ENCODE measurements at regions not wholly inside any gene's neighbourhood (a gene's known extent, or its start where the extent isn't known, plus 50 kb on each side); places are given as distances from the start of the nearest gene placed in this dataset.

DNA sequence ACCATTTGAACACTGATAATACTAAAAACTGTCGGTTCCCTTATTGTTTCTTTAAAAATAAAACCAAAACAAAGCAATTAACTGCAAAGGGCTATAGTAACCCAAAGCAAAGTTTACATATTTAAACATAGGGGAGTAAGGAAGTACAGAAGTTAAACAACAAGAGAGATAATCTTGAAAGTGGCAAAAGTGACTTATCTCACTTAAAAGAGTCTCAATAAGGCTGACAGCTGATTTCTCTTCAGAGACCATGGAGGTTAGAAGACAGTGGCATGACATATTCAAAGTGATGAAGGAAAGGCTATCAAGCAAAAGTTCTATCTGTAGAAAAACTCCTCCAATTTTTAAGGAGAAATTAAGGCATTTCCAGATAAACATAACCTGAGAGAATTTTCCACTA is 233.5 kb upstream of the HDAC9 start:
- DNase-seq, result peak; percentile 51

GRCh38 chr7:18265611-18266281 is 229.8 kb upstream of the HDAC9 start:
- no peak for DNase-seq

GRCh38 chr7:18268571-18268970 is 227.0 kb upstream of the HDAC9 start:
- DNase-seq, result no peak

DNA sequence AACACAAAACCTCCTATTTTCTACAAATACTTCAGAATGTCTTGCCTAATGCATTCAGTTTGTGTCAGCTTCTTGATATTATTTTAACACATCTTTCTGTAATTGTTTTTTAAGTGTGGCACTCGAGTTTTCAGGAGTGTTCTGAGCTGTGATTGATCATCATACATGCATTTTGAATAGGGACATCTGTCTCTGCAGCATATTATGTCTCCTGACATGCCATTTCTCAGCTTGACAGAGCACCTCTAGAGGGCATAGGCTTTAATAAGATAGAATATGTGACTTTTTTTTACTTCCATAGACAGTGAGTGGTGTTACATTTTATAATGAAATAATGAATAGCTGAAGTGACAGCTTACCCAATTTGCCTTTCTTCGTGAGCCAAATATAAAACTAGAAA is 219.2 kb upstream of the HDAC9 start:
- peak; percentile 66 for DNase-seq

- no peak for DNase-seq
Observed at GRCh38 chr7:18278316-18278715, 217.2 kb upstream of the HDAC9 start.

DNA sequence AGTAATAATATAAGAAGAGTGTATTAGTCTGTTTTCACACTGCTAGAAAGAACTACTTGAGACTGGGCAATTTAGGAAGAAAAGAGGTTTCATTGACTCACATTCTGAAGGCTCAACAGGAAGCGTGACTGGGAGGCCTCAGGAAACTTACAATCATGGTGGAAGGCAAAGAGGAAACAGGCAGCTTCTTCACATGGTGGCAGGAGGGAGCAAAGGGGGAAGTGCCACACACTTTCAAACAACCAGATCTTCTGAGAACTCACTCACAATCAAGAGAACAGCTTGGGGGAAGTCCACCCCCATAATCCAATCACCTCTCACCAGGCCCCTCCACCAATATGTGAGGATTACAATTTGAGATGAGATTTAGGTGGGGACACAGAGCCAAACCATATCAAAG is 212.5 kb upstream of the HDAC9 start:
- DNase-seq, result no peak

DNA sequence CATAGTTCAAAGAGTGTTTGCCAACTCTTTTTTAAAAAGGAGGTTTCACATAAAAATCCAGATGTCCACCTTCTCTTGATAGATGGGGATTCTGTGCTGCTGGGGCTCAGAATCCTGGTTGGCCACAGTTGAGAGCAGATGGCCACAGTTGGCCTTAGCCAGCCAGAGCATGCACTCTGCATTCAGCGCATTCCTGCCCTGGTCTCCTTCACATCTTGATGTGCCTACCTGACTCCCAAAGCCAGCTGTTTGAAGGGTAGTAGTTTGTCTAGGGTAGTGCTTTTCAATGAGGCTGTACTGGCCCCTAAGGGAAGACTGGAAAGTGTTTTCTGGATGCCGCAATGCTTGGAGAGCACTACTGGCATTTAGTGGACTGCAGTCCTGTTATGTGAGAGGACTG is 208.1 kb upstream of the HDAC9 start:
- peak; percentile 90 for DNase-seq

GRCh38 chr7:18288322-18289037 is 207.1 kb upstream of the HDAC9 start:
- DNase-seq, result peak; percentile 18

GRCh38 chr7:18289788-18290187 is 205.8 kb upstream of the HDAC9 start:
- peak; percentile 75 for DNase-seq

- DNase-seq, result peak; percentile 32
Observed at GRCh38 chr7:18290223-18290622, 205.3 kb upstream of the HDAC9 start.

- DNase-seq, result no peak
Observed at GRCh38 chr7:18290865-18291264, 204.7 kb upstream of the HDAC9 start.

GRCh38 chr7:18292584-18292983 is 203.0 kb upstream of the HDAC9 start:
- DNase-seq, result no peak

GRCh38 chr7:18293759-18294158 is 201.8 kb upstream of the HDAC9 start:
- DNase-seq, result no peak

DNA sequence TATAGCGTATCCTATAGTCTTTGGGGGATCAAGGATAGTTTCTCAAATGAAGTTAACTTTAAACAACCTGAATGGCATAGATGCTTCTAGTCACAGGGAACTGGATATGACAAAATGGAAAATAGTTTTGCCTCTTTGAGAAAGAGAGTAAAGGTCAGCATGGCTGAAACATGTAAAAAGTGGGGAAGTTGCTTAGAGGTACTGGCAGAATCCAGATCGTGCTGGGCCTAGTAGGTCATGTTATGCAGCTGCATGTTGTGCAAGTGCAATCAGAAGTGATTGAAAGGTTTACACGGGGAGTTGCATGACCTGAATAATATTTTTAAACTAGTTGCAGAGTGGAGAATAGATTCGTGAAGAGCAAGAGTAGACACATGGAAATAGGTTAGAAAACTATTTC is 201.1 kb upstream of the HDAC9 start:
- no peak for DNase-seq

DNA sequence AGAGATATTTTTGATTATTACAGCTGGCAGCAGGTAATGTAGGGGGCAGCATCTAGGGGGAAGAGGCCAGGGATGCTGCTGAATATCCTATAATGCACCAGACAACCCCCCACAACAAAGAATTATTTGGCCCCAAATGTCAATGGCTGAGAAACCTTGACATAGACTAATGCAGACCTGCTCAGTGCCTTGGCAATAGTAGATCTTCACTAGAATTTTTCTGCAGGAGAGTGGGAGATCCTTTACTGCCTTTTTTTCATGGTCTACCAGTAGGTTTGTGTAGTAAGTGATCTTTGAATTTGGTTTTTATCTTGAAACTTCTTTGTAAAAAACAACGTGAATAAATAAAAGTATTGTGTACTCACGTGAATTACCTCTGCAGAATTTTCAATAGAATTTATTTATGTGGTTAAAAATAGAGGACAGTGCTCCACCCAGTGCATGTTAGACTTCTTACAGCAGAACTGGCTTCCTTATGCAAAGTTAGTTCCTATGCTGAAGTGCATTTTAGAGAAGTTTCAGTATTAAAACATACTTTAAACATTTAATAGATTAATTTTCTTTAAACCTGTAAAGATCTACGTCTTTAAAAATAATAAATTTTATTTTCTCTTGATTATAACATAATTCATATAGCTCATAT is 199.6 kb upstream of the HDAC9 start:
- no peak for DNase-seq

GRCh38 chr7:18302097-18302496 is 193.5 kb upstream of the HDAC9 start:
- peak; percentile 68 for DNase-seq

- DNase-seq, result no peak
Observed at GRCh38 chr7:18305866-18306265, 189.7 kb upstream of the HDAC9 start.

GRCh38 chr7:18306696-18307095 is 188.9 kb upstream of the HDAC9 start:
- no peak for DNase-seq

- peak; percentile 19 for DNase-seq
Observed at GRCh38 chr7:18308938-18309337, 186.6 kb upstream of the HDAC9 start.

DNA sequence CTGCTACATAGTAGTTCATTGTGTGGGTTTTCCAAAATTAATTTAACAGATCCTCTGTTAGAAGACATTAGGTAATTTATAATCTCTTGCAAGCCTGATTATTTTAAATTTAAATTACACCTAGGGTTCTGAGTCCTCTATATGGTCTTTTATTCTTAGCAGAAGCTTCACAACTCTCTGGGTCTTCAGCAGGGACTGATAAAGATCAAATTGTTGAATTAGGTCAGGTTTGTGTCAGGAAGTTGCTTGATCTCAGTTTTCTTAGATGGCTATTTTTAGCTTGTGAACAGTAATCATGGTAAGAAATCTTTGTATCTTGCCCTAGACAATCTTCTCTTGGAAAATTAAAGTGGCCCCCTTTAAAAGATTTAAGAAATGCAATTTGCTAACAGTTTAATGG is 183.1 kb upstream of the HDAC9 start:
- DNase-seq, result no peak

DNA sequence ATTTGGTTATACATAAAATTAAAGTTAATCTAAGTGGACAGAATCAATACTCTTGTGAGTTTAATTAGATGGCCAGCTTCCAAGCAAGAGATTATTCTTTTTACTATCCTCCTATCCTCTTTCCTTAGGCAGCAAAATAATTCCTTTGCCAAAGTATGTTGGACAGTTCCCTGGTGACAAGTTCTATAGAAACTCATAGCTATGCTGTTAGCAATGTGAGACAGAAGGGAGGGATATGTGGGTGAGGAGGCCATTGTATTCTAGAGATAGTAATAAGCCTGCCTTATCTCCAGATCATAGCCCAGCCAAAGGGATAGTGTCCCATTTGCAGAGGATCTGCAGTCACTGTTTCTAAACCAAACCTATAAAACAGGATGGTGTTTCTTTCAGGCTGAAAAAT is 181.6 kb upstream of the HDAC9 start:
- DNase-seq, result no peak

GRCh38 chr7:18315241-18315640 is 180.3 kb upstream of the HDAC9 start:
- DNase-seq, result no peak

DNA sequence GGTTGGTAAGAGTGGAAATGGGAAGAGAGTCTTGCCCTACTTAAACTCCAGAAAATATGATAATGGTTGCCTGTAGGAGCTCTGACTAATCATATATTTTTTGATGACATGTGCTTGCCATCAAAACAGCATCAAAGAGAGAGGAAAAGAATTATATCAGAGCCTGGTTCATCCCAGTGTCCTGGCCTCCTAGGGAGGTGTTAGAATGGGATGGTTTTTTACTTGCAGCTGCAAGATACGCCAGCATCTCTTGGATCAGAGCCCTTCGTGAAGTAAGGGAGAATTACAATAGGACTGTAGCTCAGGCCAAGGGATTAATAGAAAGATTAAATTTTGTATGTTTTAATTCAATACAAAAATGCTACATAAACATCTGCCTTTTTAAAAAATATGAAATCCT is 177.6 kb upstream of the HDAC9 start:
- DNase-seq, result no peak

- DNase-seq, result no peak
Observed at GRCh38 chr7:18320422-18320821, 175.1 kb upstream of the HDAC9 start.
